Right lobe of liver (tissue), 6 donors: ENCODE measurements at regions not wholly inside any gene's neighbourhood (a gene's known extent, or its start where the extent isn't known, plus 50 kb on each side); places are given as distances from the start of the nearest gene placed in this dataset.

Experiments used
- ATAC-seq, 4 donors: fragments of 200-7000 bp; cut with Tn5 transposase; one replicate each; pipeline ENCODE4 v1.9.1; 2020; ENCODE audit warnings: mild to moderate bottlenecking in 4 of 4, moderate library complexity in 4 of 4
- DNase-seq, 3 donors: peaks; one replicate each; pipeline ENCODE4 v3.0.0-alpha.2; 2020
- H3K27ac ChIP-seq, 3 donors: fragments of 200-600 bp; one replicate each; pipeline ENCODE4 v1.8.0; 2022
- H3K27me3 ChIP-seq, 2 donors: fragments of 200-600 bp; one replicate each; pipeline ENCODE4 v1.8.0; 2022
- H3K36me3 ChIP-seq, 4 donors: fragments of 200-600 bp; sonication (generic) in 1 of 4; one replicate each; pipeline versions ENCODE4 v1.5.1 to v1.8.0; 2017 to 2022; ENCODE audit warnings: control low read depth in 1 of 4
- H3K4me1 ChIP-seq, 4 donors: fragments of 200-600 bp; sonication (generic) in 1 of 4; one replicate each; pipeline versions ENCODE4 v1.5.1 to v1.8.0; 2017 to 2022; ENCODE audit warnings: control low read depth in 1 of 4
- H3K4me3 ChIP-seq, 3 donors: fragments of 200-600 bp; one replicate each; pipeline ENCODE4 v1.8.0; 2022
- H3K9me3 ChIP-seq, 4 donors: fragments of 200-600 bp; sonication (generic) in 1 of 4; one replicate each; pipeline versions ENCODE4 v1.5.1 to v1.8.0; 2017 to 2022; ENCODE audit warnings: control low read depth in 1 of 4
- POLR2A ChIP-seq: fragments of 450-650 bp; IDR thresholded peaks from one replicate; pipeline ENCODE4 v1.6.1; 2017; ENCODE audit warnings: antibody characterized with exemption, mild to moderate bottlenecking
- WGBS: methylation state at CpG from one replicate; pipeline ENCODE4 v1.1.6; 2018; ENCODE audit warnings: low coverage, low lambda C conversion rate; ENCODE audit not compliant: insufficient coverage; ENCODE audit errors: missing lambda C conversion rate; 5-methylcytosine and 5-hydroxymethylcytosine counted together
- intact Hi-C, 2 donors: fragments of 100-400 bp; cut with DNase I; formaldehyde crosslinking; loops; one replicate each; pipeline versions ENCODE4 v1.11.2 to v1.14.1; 2022
- TF ChIP-seq, protein P1 (sequence below), 4 donors: fragments of 200-600 bp in 3 of 4; fragments of 450-650 bp in 1 of 4; IDR thresholded peaks; one replicate each; pipeline versions ENCODE4 v1.5.1 to v1.8.0; 2016 to 2022; ENCODE audit warnings: antibody characterized with exemption in 4 of 4, mild to moderate bottlenecking in 2 of 4
- donor health status: DM: no; HTN: yes; CAD: no.
- donor health status: DM: no; HTN: no; CAD: no.
- donor health status: DM: no; HTN: no; CAD: no.
- donor health status: DM: no; HTN: yes; CAD: no.
- donor health status: DM: no; HTN: yes; CAD: no.

- H3K4me1 ChIP-seq = no peaks in the 10 kb centered on the region
- H3K4me3 ChIP-seq = no peak overlapping the region
- intact Hi-C loops = no loop called here
- H3K27me3 ChIP-seq = no peaks in the 10 kb centered on the region
- H3K36me3 ChIP-seq = no peaks in the 10 kb centered on the region
- 8% methylated on average over 4 of the region's 4 CpGs for WGBS
- DNase-seq (no peak), ATAC-seq (peak; percentile 37 to 65 (median 54))
- no peaks in the 10 kb centered on the region for H3K9me3 ChIP-seq
- TF ChIP-seq, protein P1, sequence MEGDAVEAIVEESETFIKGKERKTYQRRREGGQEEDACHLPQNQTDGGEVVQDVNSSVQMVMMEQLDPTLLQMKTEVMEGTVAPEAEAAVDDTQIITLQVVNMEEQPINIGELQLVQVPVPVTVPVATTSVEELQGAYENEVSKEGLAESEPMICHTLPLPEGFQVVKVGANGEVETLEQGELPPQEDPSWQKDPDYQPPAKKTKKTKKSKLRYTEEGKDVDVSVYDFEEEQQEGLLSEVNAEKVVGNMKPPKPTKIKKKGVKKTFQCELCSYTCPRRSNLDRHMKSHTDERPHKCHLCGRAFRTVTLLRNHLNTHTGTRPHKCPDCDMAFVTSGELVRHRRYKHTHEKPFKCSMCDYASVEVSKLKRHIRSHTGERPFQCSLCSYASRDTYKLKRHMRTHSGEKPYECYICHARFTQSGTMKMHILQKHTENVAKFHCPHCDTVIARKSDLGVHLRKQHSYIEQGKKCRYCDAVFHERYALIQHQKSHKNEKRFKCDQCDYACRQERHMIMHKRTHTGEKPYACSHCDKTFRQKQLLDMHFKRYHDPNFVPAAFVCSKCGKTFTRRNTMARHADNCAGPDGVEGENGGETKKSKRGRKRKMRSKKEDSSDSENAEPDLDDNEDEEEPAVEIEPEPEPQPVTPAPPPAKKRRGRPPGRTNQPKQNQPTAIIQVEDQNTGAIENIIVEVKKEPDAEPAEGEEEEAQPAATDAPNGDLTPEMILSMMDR (IDR thresholded peaks at IDR 0.05) = peak; percentile 51 to 84 (median 80)
- no peak for TF ChIP-seq POLR2A
- H3K27ac ChIP-seq = no peak overlapping the region
Measured at GRCh38 chr17:12256380-12256995, 235.8 kb downstream of the MAP2K4 start.

DNA sequence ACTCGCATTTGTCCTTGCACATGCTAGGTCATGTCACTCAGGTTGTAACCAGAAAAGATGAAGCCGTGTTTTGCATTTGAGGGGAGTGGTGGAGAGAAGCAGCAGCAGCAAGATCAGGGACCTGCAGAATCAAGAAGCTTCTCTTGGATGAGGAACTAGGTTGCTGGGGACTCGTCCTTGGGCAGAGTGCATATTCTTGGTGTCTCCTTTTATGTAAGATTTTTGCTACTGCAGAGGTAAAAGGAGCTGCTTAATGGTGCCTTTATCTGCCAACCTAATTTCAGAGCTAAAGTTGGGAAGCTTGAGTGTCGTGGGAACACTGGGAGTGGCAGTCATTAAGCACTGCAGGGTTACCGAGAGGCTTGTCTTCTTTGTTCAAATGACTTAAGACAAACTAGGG, 236.5 kb downstream of the MAP2K4 start:
- WGBS = 45% methylated on average over 5 of the region's 5 CpGs
- no peak overlapping the region for H3K27ac ChIP-seq
- TF ChIP-seq POLR2A = no peak
- TF ChIP-seq, protein P1 (IDR thresholded peaks at IDR 0.05) = no peak
- H3K9me3 ChIP-seq = no peaks in the 10 kb centered on the region
- ATAC-seq (no peak), DNase-seq (no peak)
- intact Hi-C loops = no loop called here
- H3K4me1 ChIP-seq = no peaks in the 10 kb centered on the region
- H3K36me3 ChIP-seq = no peaks in the 10 kb centered on the region
- no peaks in the 10 kb centered on the region for H3K27me3 ChIP-seq
- H3K4me3 ChIP-seq = no peak overlapping the region

DNA sequence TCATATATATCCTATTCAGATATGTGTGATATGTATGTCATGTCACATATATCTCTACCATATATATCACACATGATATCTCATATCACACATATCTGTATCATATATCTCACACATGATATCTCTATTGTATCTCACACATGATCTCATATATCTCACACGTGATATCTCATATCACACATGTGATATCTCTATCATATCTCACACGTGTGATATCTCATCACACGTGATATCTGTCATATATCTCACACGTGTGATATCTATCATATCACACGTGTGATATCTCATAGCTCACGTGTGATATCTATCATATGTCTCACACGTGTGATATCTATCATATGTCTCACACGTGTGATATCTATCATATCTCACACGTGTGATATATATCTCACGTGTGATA, 240.7 kb downstream of the MAP2K4 start:
- TF ChIP-seq, protein P1 (IDR thresholded peaks at IDR 0.05) = no peak
- no peak for TF ChIP-seq POLR2A
- DNase-seq (no peak), ATAC-seq (no peak)
- no peaks in the 10 kb centered on the region for H3K4me1 ChIP-seq
- no peaks in the 10 kb centered on the region for H3K9me3 ChIP-seq
- no peak overlapping the region for H3K4me3 ChIP-seq
- no peaks in the 10 kb centered on the region for H3K27me3 ChIP-seq
- H3K27ac ChIP-seq = no peak overlapping the region
- H3K36me3 ChIP-seq = no peaks in the 10 kb centered on the region
- 76% methylated on average over 10 of the region's 10 CpGs for WGBS
- intact Hi-C loops = no loop called here

- intact Hi-C loops = no loop called here
- DNase-seq (no peak), ATAC-seq (no peak)
- Histone ChIP-seq H3K9me3 (no peaks in the 10 kb centered on the region), H3K4me1 (no peaks in the 10 kb centered on the region), H3K36me3 (no peaks in the 10 kb centered on the region), H3K27ac (no peak overlapping the region), H3K4me3 (no peak overlapping the region), H3K27me3 (no peaks in the 10 kb centered on the region)
- 55% methylated on average over 6 of the region's 6 CpGs for WGBS
- TF ChIP-seq, protein P1 (IDR thresholded peaks at IDR 0.05) = no peak
- no peak for TF ChIP-seq POLR2A
Measured at GRCh38 chr17:12269751-12270150, 249.1 kb downstream of the MAP2K4 start.

DNA sequence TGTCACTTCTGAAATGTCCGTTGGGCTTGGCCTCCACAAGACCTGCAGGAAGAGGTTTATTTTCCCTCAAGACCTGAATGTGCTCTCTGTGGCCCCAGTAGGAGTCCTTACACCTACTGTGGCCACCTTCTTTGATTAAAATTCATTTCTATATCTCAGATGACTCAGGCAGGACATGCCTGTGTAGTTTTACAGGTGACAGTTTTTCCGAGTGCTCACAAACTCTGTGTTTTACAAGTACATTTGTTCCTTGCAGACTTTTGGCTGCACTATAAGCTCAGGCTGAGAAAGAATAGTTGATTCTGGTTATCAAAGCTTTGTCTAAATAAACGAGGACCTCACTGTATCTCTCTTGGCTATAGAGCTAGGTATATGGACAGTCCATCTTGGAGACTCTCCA, 257.1 kb downstream of the MAP2K4 start:
- ATAC-seq = no peak
- TF ChIP-seq POLR2A = no peak
- TF ChIP-seq, protein P1 (IDR thresholded peaks at IDR 0.05) = no peak
- no peaks in the 10 kb centered on the region for H3K9me3 ChIP-seq
- H3K36me3 ChIP-seq = no peaks in the 10 kb centered on the region
- H3K4me1 ChIP-seq = no peaks in the 10 kb centered on the region
- H3K4me3 ChIP-seq = no peak overlapping the region
- DNase-seq = no peak
- intact Hi-C loops = no loop called here
- H3K27me3 ChIP-seq = no peaks in the 10 kb centered on the region
- WGBS = 43% methylated on average over 3 of the region's 3 CpGs
- no peak overlapping the region for H3K27ac ChIP-seq
